SW 1271 (cell line): ENCODE measurements at regions not wholly inside any gene's neighbourhood (a gene's known extent, or its start where the extent isn't known, plus 50 kb on each side); places are given as distances from the start of the nearest gene placed in this dataset.
"Not testable (repeated sequence)": the region's sequence is repeated elsewhere in the genome, so short reads cannot be mapped to it uniquely, and the experiment has no call there.

Source experiments
- DNase-seq, 2 experiments: peaks; one replicate each; lab custom pipeline; 2025; lab: John Stamatoyannopoulos, UW

- peak in 1 of 2 experiments; percentile 2 for DNase-seq
Observed at GRCh38 chrX:128781506-128781905, 729.3 kb upstream of the ACTRT1 start.

- DNase-seq: no peak
Observed at GRCh38 chrX:128780934-128781333, 728.7 kb upstream of the ACTRT1 start.

GRCh38 chrX:128769495-128769894 is 717.3 kb upstream of the ACTRT1 start:
- no peak for DNase-seq

- no peak for DNase-seq
Observed at GRCh38 chrX:128759745-128760144, 707.5 kb upstream of the ACTRT1 start.

GRCh38 chrX:128759177-128759576 is 707.0 kb upstream of the ACTRT1 start:
- DNase-seq: no peak

GRCh38 chrX:128754130-128754529 is 701.9 kb upstream of the ACTRT1 start:
- DNase-seq: peak in 1 of 2 experiments; percentile 2

- no peak for DNase-seq
Observed at GRCh38 chrX:128739539-128739938, 687.3 kb upstream of the ACTRT1 start.

- no peak for DNase-seq
Observed at GRCh38 chrX:128728943-128729342, 676.7 kb upstream of the ACTRT1 start.

GRCh38 chrX:128717635-128718578 is 665.7 kb upstream of the ACTRT1 start:
- DNase-seq: no peak

GRCh38 chrX:128714425-128714824 is 662.2 kb upstream of the ACTRT1 start:
- DNase-seq: no peak

- no peak for DNase-seq
Observed at GRCh38 chrX:128699716-128700285, 647.6 kb upstream of the ACTRT1 start.

- DNase-seq: no peak
Observed at GRCh38 chrX:128698573-128699181, 646.5 kb upstream of the ACTRT1 start.

- no peak for DNase-seq
Observed at GRCh38 chrX:128691872-128692271, 639.7 kb upstream of the ACTRT1 start.

GRCh38 chrX:128685387-128685786 is 633.2 kb upstream of the ACTRT1 start:
- no peak for DNase-seq

GRCh38 chrX:128676651-128677050 is 624.4 kb upstream of the ACTRT1 start:
- DNase-seq: no peak

- DNase-seq: not testable (repeated sequence)
Observed at GRCh38 chrX:128674326-128675086, 622.3 kb upstream of the ACTRT1 start.

- DNase-seq: no peak
Observed at GRCh38 chrX:128664211-128664610, 612.0 kb upstream of the ACTRT1 start.

- DNase-seq: no peak
Observed at GRCh38 chrX:128653524-128654060, 601.4 kb upstream of the ACTRT1 start.

- DNase-seq: no peak
Observed at GRCh38 chrX:128650326-128650725, 598.1 kb upstream of the ACTRT1 start.

- DNase-seq: no peak
Observed at GRCh38 chrX:128634754-128635153, 582.6 kb upstream of the ACTRT1 start.

- DNase-seq: no peak
Observed at GRCh38 chrX:128623361-128623760, 571.2 kb upstream of the ACTRT1 start.

GRCh38 chrX:128622296-128622695 is 570.1 kb upstream of the ACTRT1 start:
- DNase-seq: no peak
